PFSK-1 (cell line): ENCODE measurements at regions not wholly inside any gene's neighbourhood (a gene's known extent, or its start where the extent isn't known, plus 50 kb on each side); places are given as distances from the start of the nearest gene placed in this dataset.

ENCODE experiments used
- POLR2AphosphoS5 ChIP-seq: IDR thresholded peaks from 2 replicates; pipeline ENCODE4 v1.6.1; 2012; ENCODE audit warnings: low read depth, mild to moderate bottlenecking, control low read depth, low read length, moderate library complexity
- SIN3A ChIP-seq: IDR thresholded peaks from 2 replicates; pipeline ENCODE4 v1.6.1; 2012; ENCODE audit warnings: mild to moderate bottlenecking, low read length, moderate library complexity, borderline replicate concordance; ENCODE audit not compliant: insufficient read depth

- TF ChIP-seq POLR2AphosphoS5 (no peak), SIN3A (no peak)
These were observed 679.1 kb upstream of the SPRY2 start for GRCh38 chr13:81020010-81020409.
